NT2/D1 (cell line): ENCODE measurements at regions not wholly inside any gene's neighbourhood (a gene's known extent, or its start where the extent isn't known, plus 50 kb on each side); places are given as distances from the start of the nearest gene placed in this dataset.

Experiments
- DNase-seq: peaks from one replicate; pipeline ENCODE4 v3.0.0-alpha.2; 2011; ENCODE audit warnings: low read depth, low spot score
- H3K27me3 ChIP-seq: 2 replicates; pipeline ENCODE4 v1.6.0; 2011; ENCODE audit warnings: mild to moderate bottlenecking; ENCODE audit not compliant: insufficient read length, insufficient read depth
- H3K36me3 ChIP-seq: 2 replicates; pipeline ENCODE4 v1.6.1; 2011; ENCODE audit warnings: mild to moderate bottlenecking, low read length, mixed read lengths; ENCODE audit not compliant: insufficient read depth, insufficient read length
- H3K4me1 ChIP-seq: 2 replicates; pipeline ENCODE4 v1.5.1; 2011; ENCODE audit not compliant: insufficient read depth, insufficient read length
- H3K4me3 ChIP-seq: 2 replicates; pipeline ENCODE4 v1.5.1; 2011; ENCODE audit warnings: low read depth; ENCODE audit not compliant: insufficient read length
- H3K9ac ChIP-seq: 2 replicates; pipeline ENCODE4 v1.6.0; 2011; ENCODE audit warnings: low read depth; ENCODE audit not compliant: insufficient read length
- H3K9me3 ChIP-seq: 2 replicates; pipeline ENCODE4 v1.5.1; 2011; ENCODE audit warnings: mild to moderate bottlenecking, low read length; ENCODE audit not compliant: insufficient read depth
- SUZ12 ChIP-seq: IDR thresholded peaks from 2 replicates; pipeline ENCODE4 v1.6.1; 2011; ENCODE audit not compliant: insufficient read length, insufficient read depth; ENCODE audit errors: extremely low read depth
- YY1 ChIP-seq: IDR thresholded peaks from 2 replicates; pipeline ENCODE4 v1.6.1; 2011; ENCODE audit not compliant: insufficient read length, insufficient read depth
- ZNF274 ChIP-seq: IDR thresholded peaks from 2 replicates; pipeline ENCODE4 v1.6.1; 2011; ENCODE audit warnings: mild to moderate bottlenecking, low read depth, low read length

- H3K9me3 ChIP-seq = no peaks in the 10 kb centered on the region; the same call in 1 of the 2 replicates
- H3K4me3 ChIP-seq = no peak overlapping the region
- no peak overlapping the region for H3K9ac ChIP-seq
- TF ChIP-seq YY1 (no peak), ZNF274 (no peak)
- no peaks in the 10 kb centered on the region for H3K27me3 ChIP-seq
- H3K4me1 ChIP-seq = no peaks in the 10 kb centered on the region
- no peak for DNase-seq
- H3K36me3 ChIP-seq = no peaks in the 10 kb centered on the region
Measured at GRCh38 chr20:52419205-52419604, 227.6 kb upstream of the ZFP64 start.

- Histone ChIP-seq H3K27me3 (no peaks in the 10 kb centered on the region), H3K9me3 (no peaks in the 10 kb centered on the region; the same call in 1 of the 2 replicates), H3K4me1 (no peaks in the 10 kb centered on the region), H3K36me3 (no peaks in the 10 kb centered on the region), H3K4me3 (no peak overlapping the region), H3K9ac (no peak overlapping the region)
- no peak for DNase-seq
- TF ChIP-seq SUZ12 (no peak), ZNF274 (no peak), YY1 (no peak)
Measured at GRCh38 chr20:52416953-52417352, 225.4 kb upstream of the ZFP64 start.

- no peaks in the 10 kb centered on the region for H3K9me3 ChIP-seq
- DNase-seq = no peak
- H3K4me3 ChIP-seq = no peak overlapping the region
- H3K4me1 ChIP-seq = no peaks in the 10 kb centered on the region
- no peaks in the 10 kb centered on the region for H3K27me3 ChIP-seq
- no peak for TF ChIP-seq SUZ12
- TF ChIP-seq YY1 = no peak
- no peak for TF ChIP-seq ZNF274
- H3K9ac ChIP-seq = no peak overlapping the region
- H3K36me3 ChIP-seq = no peaks in the 10 kb centered on the region
Measured at GRCh38 chr20:52411611-52412010, 220.0 kb upstream of the ZFP64 start.

- no peaks in the 10 kb centered on the region for H3K9me3 ChIP-seq
- H3K9ac ChIP-seq = no peak overlapping the region
- TF ChIP-seq ZNF274 = no peak
- no peak for TF ChIP-seq SUZ12
- no peak for TF ChIP-seq YY1
Measured at GRCh38 chr20:52410731-52411234, 219.2 kb upstream of the ZFP64 start.

GRCh38 chr20:52410182-52410647, 218.6 kb upstream of the ZFP64 start:
- H3K9ac ChIP-seq = no peak overlapping the region
- H3K27me3 ChIP-seq = no peaks in the 10 kb centered on the region
- DNase-seq = no peak
- no peaks in the 10 kb centered on the region for H3K9me3 ChIP-seq
- H3K4me3 ChIP-seq = no peak overlapping the region
- TF ChIP-seq SUZ12 = no peak
- no peak for TF ChIP-seq YY1
- TF ChIP-seq ZNF274 = no peak
- no peaks in the 10 kb centered on the region for H3K4me1 ChIP-seq
- H3K36me3 ChIP-seq = no peaks in the 10 kb centered on the region

More at GRCh38 chr20:52410731-52411234, 219.2 kb upstream of the ZFP64 start:
- Histone ChIP-seq H3K4me3 (no peak overlapping the region), H3K36me3 (no peaks in the 10 kb centered on the region), H3K27me3 (no peaks in the 10 kb centered on the region), H3K4me1 (no peaks in the 10 kb centered on the region)
- DNase-seq = no peak

- H3K27me3 ChIP-seq = no peaks in the 10 kb centered on the region
- no peak overlapping the region for H3K9ac ChIP-seq
- H3K9me3 ChIP-seq = no peaks in the 10 kb centered on the region
- DNase-seq = no peak
- H3K4me3 ChIP-seq = no peak overlapping the region
- TF ChIP-seq ZNF274 = no peak
- TF ChIP-seq YY1 = no peak
- TF ChIP-seq SUZ12 = no peak
- H3K4me1 ChIP-seq = no peaks in the 10 kb centered on the region
- no peaks in the 10 kb centered on the region for H3K36me3 ChIP-seq
Measured at GRCh38 chr20:52405986-52406385, 214.4 kb upstream of the ZFP64 start.

- DNase-seq = no peak
- Histone ChIP-seq H3K4me1 (no peaks in the 10 kb centered on the region), H3K36me3 (no peaks in the 10 kb centered on the region), H3K9ac (no peak overlapping the region), H3K27me3 (no peaks in the 10 kb centered on the region), H3K4me3 (no peak overlapping the region), H3K9me3 (no peaks in the 10 kb centered on the region)
- TF ChIP-seq YY1 (no peak), SUZ12 (no peak), ZNF274 (no peak)
Measured at GRCh38 chr20:52405417-52405816, 213.8 kb upstream of the ZFP64 start.
